ENCODE measurements at regions not wholly inside any gene's neighbourhood (a gene's known extent, or its start where the extent isn't known, plus 50 kb on each side); places are given as distances from the start of the nearest gene placed in this dataset.
"Not testable (repeated sequence)": the region's sequence is repeated elsewhere in the genome, so short reads cannot be mapped to it uniquely, and the experiment has no call there.

DNA sequence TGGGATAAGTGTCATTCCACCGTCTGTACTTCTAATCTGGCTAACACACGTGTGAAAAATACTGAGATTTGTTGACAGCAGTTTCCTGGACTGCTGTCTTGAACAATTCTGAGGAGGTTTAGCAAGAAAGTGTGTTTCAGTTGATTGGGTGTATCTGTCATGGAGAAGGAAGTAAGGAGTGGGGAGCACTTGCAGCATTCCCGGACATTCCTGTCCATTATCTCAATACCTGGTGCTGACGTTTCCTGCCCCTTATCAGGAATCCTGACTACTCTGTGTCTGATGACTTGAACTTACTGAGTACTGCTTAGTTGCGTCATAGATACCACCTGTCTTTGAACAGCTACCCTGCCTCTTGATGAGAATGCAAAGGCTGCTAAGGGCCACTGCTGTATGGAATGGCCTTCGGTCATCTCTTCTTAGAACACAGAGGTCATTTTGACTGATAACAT is 72.0 kb upstream of the VKORC1L1 start:
- Mint-ChIP-seq H3K27ac (no peak overlapping the region), H3K27me3 (ENCODE audit: low read depth) (no peaks in the 10 kb centered on the region), H3K36me3 (ENCODE audit: low read depth) (no peaks in the 10 kb centered on the region), H3K4me3 (no peak overlapping the region), H3K9me3 (no peaks in the 10 kb centered on the region), H3K4me1 (ENCODE audit: low read depth) (peaks cover 11% of the 10 kb centered on the region)
- no peak for DNase-seq (ENCODE audit: low spot score)

DNA sequence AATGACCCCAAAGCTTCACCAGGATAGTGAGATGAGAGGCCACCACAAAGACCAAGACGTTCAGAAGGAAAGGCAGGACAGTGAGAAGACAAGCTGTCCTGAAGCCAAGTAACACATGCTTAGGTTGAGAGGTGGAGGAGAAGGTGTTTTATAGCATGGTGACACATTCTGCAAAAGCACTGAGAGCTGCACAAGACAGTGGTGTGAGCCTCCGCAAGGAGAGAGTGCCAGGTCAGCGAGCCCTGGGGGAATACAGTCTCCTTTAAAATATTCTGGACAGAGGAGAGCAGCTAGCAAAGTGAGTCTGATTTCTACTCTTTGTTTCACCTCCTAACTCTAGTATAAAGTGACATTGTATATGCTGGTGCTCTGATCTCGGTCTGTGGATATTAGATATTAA is 68.0 kb upstream of the VKORC1L1 start:
- Mint-ChIP-seq H3K27ac (no peak overlapping the region), H3K36me3 (ENCODE audit: low read depth) (no peaks in the 10 kb centered on the region), H3K9me3 (no peaks in the 10 kb centered on the region), H3K27me3 (ENCODE audit: low read depth) (no peaks in the 10 kb centered on the region), H3K4me1 (ENCODE audit: low read depth) (no peaks in the 10 kb centered on the region), H3K4me3 (no peak overlapping the region)
- DNase-seq (ENCODE audit: low spot score): no peak

DNA sequence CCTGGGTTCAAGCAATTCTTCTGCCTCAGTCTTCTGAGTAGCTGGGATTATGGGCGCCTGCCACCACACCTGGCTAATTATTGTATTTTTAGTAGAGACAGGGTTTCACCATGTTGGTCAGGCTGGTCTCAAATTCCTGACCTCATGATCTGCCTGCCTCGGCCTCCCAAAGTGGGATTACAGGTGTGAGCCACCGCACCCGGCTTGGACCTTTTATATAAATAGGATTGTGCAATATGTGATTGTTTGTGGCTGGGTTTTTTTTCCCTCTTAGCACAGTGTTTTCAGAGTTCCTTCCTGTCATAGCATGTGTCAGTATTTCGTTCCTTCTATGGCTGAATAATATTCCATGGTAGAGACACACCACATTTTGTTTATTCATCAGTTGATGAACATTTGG is 65.8 kb upstream of the VKORC1L1 start:
- not testable (repeated sequence) for H3K27me3 Mint-ChIP-seq (ENCODE audit: low read depth); H3K4me3 Mint-ChIP-seq; H3K27ac Mint-ChIP-seq; DNase-seq (ENCODE audit: low spot score); H3K9me3 Mint-ChIP-seq; H3K36me3 Mint-ChIP-seq (ENCODE audit: low read depth); H3K4me1 Mint-ChIP-seq (ENCODE audit: low read depth)

DNA sequence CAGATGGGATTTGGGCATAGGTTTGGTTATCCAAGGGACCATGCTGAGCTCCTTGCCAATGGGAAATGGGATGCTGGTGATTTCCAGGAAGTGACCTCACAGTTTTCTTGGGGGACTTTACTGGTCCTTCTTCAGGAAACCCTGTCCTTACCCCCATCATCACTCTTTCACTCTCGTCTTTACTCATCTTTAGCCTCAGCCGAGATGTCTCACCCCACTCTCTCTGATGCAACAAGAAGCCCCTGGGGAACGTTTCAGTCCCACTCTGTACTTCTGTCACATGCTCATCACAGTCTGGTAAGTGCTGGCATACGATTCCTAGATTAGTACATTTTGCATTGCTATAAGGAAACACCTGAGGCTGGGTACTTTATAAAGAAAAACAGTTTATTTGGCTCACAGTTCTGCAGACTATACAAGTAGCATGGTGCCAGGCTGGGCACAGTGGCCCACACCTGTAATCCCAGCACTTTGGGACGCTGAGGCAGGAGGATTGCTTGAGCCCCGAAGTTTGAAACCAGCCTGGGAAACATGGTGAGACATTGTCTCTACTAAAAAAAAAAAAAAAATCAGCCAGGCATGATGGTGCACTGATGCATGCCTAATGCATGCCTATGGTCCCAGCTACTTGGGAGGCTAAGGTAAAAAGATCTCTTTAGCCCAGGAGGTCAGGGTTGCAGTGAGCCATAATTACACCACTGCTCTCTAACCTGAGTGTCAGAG is 63.5 kb upstream of the VKORC1L1 start:
- H3K27ac Mint-ChIP-seq: no peak overlapping the region
- no peaks in the 10 kb centered on the region for H3K36me3 Mint-ChIP-seq (ENCODE audit: low read depth)

DNA sequence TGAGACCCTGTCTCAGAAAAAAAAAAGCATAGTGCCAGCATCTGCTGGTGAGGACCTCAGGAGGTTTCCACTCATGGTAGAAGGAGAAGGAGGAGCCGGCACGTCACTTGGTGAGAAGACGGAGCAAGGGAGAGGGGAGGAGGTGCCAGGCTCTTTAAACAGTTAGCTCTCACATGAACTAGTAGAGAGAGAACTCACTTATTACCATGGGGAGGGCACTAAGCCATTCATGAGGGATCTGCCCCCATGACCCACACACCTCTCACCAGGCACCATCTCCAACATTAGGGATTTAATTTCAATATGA is 62.9 kb upstream of the VKORC1L1 start:
- Mint-ChIP-seq H3K4me1 (ENCODE audit: low read depth) (no peaks in the 10 kb centered on the region), H3K36me3 (ENCODE audit: low read depth) (no peaks in the 10 kb centered on the region), H3K27ac (no peak overlapping the region), H3K4me3 (no peak overlapping the region), H3K27me3 (ENCODE audit: low read depth) (no peaks in the 10 kb centered on the region), H3K9me3 (no peaks in the 10 kb centered on the region)
- DNase-seq (ENCODE audit: low spot score): no peak

More for the DNA sequence above, 63.5 kb upstream of the VKORC1L1 start:
- H3K9me3 Mint-ChIP-seq: no peaks in the 10 kb centered on the region
- no peaks in the 10 kb centered on the region for H3K27me3 Mint-ChIP-seq (ENCODE audit: low read depth)
- DNase-seq (ENCODE audit: low spot score): no peak
- H3K4me3 Mint-ChIP-seq: no peak overlapping the region
- H3K4me1 Mint-ChIP-seq (ENCODE audit: low read depth): no peaks in the 10 kb centered on the region

DNA sequence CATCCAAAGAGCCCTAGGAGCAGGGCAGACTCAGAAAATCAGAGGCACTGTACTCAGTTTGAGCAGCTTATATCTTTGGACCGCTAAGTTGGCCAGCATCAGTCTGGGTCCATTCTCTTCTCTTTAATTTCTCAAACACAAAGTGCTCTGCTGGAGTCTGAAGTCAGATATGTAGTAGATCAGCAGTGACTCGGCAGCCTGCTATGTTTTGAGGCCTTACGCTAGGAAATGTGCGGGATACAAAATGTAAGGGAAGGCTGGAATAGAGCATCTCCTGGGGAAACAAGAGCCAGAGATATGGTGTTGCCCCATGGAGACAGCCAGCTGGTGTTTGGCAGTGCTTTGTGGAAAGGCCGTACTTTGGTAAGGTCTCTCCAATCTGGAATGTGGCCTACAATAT is 60.6 kb upstream of the VKORC1L1 start:
- H3K27me3 Mint-ChIP-seq (ENCODE audit: low read depth): no peaks in the 10 kb centered on the region
- no peaks in the 10 kb centered on the region for H3K4me1 Mint-ChIP-seq (ENCODE audit: low read depth)
- no peaks in the 10 kb centered on the region for H3K9me3 Mint-ChIP-seq
- no peak for DNase-seq (ENCODE audit: low spot score)
- H3K36me3 Mint-ChIP-seq (ENCODE audit: low read depth): no peaks in the 10 kb centered on the region
- H3K4me3 Mint-ChIP-seq: no peak overlapping the region
- no peak overlapping the region for H3K27ac Mint-ChIP-seq

DNA sequence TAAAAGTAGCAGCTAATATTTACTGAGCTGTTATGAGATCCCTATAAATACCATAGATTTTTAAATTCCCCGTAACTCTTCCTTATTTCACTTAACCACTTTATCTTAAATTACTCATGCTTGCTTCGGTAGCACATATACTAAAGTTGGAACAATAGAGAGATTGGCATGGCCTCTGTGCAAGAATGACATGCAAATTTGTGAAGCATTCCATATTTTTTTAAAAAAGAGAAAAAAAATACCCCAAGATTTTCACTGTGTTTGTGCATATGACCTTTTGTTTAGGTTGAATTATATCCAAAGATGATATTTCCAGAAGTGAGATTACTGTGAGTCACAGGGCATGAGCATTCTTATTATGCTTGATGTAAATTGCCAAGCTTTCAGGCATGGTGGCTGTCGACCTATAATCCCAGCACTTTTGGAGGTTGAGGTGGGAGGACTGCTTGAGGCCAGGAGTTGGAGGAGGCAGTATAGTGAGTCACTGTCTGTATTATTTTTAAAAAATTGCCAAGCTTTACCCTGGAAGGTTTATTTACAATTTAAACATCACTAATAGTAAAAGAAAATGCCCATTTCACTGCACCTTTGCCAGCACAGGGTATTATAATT is 58.2 kb upstream of the VKORC1L1 start:
- H3K27ac Mint-ChIP-seq; H3K4me1 Mint-ChIP-seq (ENCODE audit: low read depth); H3K9me3 Mint-ChIP-seq; H3K27me3 Mint-ChIP-seq (ENCODE audit: low read depth); H3K36me3 Mint-ChIP-seq (ENCODE audit: low read depth); H3K4me3 Mint-ChIP-seq; DNase-seq (ENCODE audit: low spot score): not testable (repeated sequence)

DNA sequence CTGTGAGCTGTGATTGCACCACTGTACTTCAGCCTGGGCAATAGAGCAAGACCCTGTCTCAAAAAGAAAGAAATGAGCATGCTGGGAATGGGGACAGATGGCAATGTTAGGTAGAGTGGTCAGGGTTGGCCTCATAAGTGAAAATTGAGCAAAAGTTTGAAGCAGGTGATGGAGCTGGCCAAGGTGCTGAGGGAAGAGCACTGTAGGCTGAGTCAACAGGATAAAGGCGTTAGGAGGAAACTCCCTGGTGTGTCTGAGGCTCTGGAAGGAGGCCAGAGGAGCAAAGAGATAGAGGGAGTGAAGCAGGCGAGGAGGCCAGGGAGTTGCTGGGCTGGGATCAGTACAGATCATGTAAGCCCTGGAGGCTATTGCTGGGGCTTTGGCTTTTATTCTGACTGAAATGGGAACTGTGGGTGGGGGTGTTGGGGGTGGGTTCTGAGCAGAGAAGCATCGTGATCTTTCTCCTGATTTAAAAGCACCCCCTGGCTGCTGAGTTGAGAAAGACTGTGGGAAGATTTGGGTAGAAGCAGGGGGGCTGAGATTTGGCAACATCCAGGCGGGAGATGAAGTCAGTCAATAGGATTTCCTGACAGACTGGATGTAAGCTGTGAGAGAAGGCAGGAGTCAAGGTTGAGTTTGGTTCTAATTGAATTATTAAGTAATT is 52.5 kb upstream of the VKORC1L1 start:
- Mint-ChIP-seq H3K27ac (no peak overlapping the region), H3K36me3 (ENCODE audit: low read depth) (no peaks in the 10 kb centered on the region), H3K9me3 (no peaks in the 10 kb centered on the region), H3K4me3 (no peak overlapping the region), H3K4me1 (ENCODE audit: low read depth) (no peaks in the 10 kb centered on the region), H3K27me3 (ENCODE audit: low read depth) (no peaks in the 10 kb centered on the region)
- no peak for DNase-seq (ENCODE audit: low spot score)

Data from T-helper 2 cell treated with Interferon-gamma antibody and Interleukin-4, amounts not matched to agents 5 μg/mL and 100 μg/mL, for 36 hours (primary cell).